ENCODE measurements at regions not wholly inside any gene's neighbourhood (a gene's known extent, or its start where the extent isn't known, plus 50 kb on each side); places are given as distances from the start of the nearest gene placed in this dataset.

DNA sequence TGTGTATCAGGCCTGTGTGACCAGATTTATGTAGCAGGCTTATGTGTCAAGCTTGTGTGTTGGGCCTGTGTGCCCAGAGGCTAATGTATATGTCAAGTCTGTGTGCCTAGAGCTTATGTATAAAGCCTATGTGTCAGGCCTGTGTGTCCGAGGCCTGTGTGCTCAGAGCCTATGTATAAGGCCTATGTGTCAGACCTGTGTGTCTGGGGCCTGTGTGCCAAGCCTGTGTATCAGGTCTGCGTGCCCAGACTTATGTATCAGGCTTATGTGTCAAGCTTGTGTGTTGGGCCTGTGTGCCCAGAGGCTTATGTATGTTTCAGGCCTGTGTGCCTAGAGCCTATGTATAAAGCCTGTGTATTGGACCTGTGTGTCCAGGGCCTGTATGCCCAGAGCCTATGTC, 249.3 kb upstream of the AVPR1A start:
- no peaks in the 10 kb centered on the region for H3K4me1 Mint-ChIP-seq
- Histone ChIP-seq H3K9me3 (ENCODE audit: control extremely low read depth in 1 of 3, control insufficient read depth in 2 of 3, insufficient read depth in 1 of 3, low read length in 2 of 3) (peaks cover 0 to 6% (median 1%) of the 10 kb centered on the region in 3 donors), H3K9ac (ENCODE audit: low read length) (no peak overlapping the region), H3K27me3 (replicated peaks in 1 of 4; ENCODE audit: control extremely low read depth in 1 of 4, control insufficient read depth in 3 of 4, insufficient read depth in 4 of 4, low read length in 3 of 4) (no peaks in the 10 kb centered on the region), H3K79me2 (ENCODE audit: control insufficient read depth, insufficient read depth, low read length) (no peaks in the 10 kb centered on the region), H3K36me3 (replicated peaks in 1 of 2; ENCODE audit: control extremely low read depth in 1 of 2, control insufficient read depth in 1 of 2, extremely low read depth in 1 of 2, insufficient read depth in 2 of 2, low read length in 1 of 2) (no peaks in the 10 kb centered on the region), H3K27ac (ENCODE audit: low read length in 2 of 2) (no peak overlapping the region), H3K4me3 (ENCODE audit: control extremely low read depth in 1 of 5, extremely low read depth in 1 of 5, insufficient read depth in 1 of 5, low read depth in 2 of 5, low read length in 4 of 5) (no peak overlapping the region), H3K4me1 (ENCODE audit: control insufficient read depth in 2 of 2, insufficient read depth in 2 of 2, low read length in 2 of 2) (no peaks in the 10 kb centered on the region), H2AFZ (ENCODE audit: insufficient read depth, low read depth, low read length, poor library complexity, severe bottlenecking) (no peak overlapping the region), H4K20me1 (ENCODE audit: control insufficient read depth, insufficient read depth, low read length, poor library complexity, severe bottlenecking) (no peaks in the 10 kb centered on the region), H3K4me2 (replicated peaks; ENCODE audit: low read depth, low read length, poor library complexity, severe bottlenecking) (no peak overlapping the region)
- CTCF ChIA-PET, result no interaction called here
- WGBS (ENCODE audit: insufficient coverage), result 90% methylated on average over 2 of the region's 2 CpGs
- DNase-seq (no peak), ATAC-seq (ENCODE audit: low read depth) (no peak)
- intact Hi-C loops (cut with micrococcal nuclease), result no loop called here
- POLR2A ChIA-PET, result no interaction called here
- TF ChIP-seq, protein P1, sequence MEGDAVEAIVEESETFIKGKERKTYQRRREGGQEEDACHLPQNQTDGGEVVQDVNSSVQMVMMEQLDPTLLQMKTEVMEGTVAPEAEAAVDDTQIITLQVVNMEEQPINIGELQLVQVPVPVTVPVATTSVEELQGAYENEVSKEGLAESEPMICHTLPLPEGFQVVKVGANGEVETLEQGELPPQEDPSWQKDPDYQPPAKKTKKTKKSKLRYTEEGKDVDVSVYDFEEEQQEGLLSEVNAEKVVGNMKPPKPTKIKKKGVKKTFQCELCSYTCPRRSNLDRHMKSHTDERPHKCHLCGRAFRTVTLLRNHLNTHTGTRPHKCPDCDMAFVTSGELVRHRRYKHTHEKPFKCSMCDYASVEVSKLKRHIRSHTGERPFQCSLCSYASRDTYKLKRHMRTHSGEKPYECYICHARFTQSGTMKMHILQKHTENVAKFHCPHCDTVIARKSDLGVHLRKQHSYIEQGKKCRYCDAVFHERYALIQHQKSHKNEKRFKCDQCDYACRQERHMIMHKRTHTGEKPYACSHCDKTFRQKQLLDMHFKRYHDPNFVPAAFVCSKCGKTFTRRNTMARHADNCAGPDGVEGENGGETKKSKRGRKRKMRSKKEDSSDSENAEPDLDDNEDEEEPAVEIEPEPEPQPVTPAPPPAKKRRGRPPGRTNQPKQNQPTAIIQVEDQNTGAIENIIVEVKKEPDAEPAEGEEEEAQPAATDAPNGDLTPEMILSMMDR (IDR thresholded peaks at IDR 0.05), result no peak
- TF ChIP-seq EZH2 (IDR thresholded peaks at IDR 0.05; ENCODE audit: borderline replicate concordance, insufficient read depth, low read depth, low read length, poor library complexity, severe bottlenecking), result no peak
- H3K9me3 Mint-ChIP-seq (ENCODE audit: insufficient read depth), result peaks cover 3% of the 10 kb centered on the region
- H3K4me3 Mint-ChIP-seq, result no peak overlapping the region
- no peak overlapping the region for H3K27ac Mint-ChIP-seq
- H3K27me3 Mint-ChIP-seq, result no peaks in the 10 kb centered on the region

GRCh38 chr12:63397807-63398206, 246.8 kb upstream of the AVPR1A start:
- POLR2A ChIA-PET, result no interaction called here
- intact Hi-C loops (cut with micrococcal nuclease), result no loop called here
- Mint-ChIP-seq H3K4me3 (no peak overlapping the region), H3K27ac (no peak overlapping the region), H3K4me1 (no peaks in the 10 kb centered on the region), H3K9me3 (ENCODE audit: insufficient read depth) (peaks cover 3% of the 10 kb centered on the region), H3K27me3 (no peaks in the 10 kb centered on the region)
- CTCF ChIA-PET, result no interaction called here
- Histone ChIP-seq H3K27me3 (replicated peaks in 1 of 4; ENCODE audit: control extremely low read depth in 1 of 4, control insufficient read depth in 3 of 4, insufficient read depth in 4 of 4, low read length in 3 of 4) (no peaks in the 10 kb centered on the region), H3K9ac (ENCODE audit: low read length) (no peak overlapping the region), H3K36me3 (replicated peaks in 1 of 2; ENCODE audit: control extremely low read depth in 1 of 2, control insufficient read depth in 1 of 2, extremely low read depth in 1 of 2, insufficient read depth in 2 of 2, low read length in 1 of 2) (no peaks in the 10 kb centered on the region), H4K20me1 (ENCODE audit: control insufficient read depth, insufficient read depth, low read length, poor library complexity, severe bottlenecking) (no peaks in the 10 kb centered on the region), H3K79me2 (ENCODE audit: control insufficient read depth, insufficient read depth, low read length) (no peaks in the 10 kb centered on the region), H3K4me3 (ENCODE audit: control extremely low read depth in 1 of 5, extremely low read depth in 1 of 5, insufficient read depth in 1 of 5, low read depth in 2 of 5, low read length in 4 of 5) (no peak overlapping the region), H3K4me2 (replicated peaks; ENCODE audit: low read depth, low read length, poor library complexity, severe bottlenecking) (no peak overlapping the region), H2AFZ (ENCODE audit: insufficient read depth, low read depth, low read length, poor library complexity, severe bottlenecking) (no peak overlapping the region), H3K9me3 (ENCODE audit: control extremely low read depth in 1 of 3, control insufficient read depth in 2 of 3, insufficient read depth in 1 of 3, low read length in 2 of 3) (peaks cover 0 to 6% (median 1%) of the 10 kb centered on the region in 3 donors), H3K4me1 (ENCODE audit: control insufficient read depth in 2 of 2, insufficient read depth in 2 of 2, low read length in 2 of 2) (no peaks in the 10 kb centered on the region), H3K27ac (ENCODE audit: low read length in 2 of 2) (no peak overlapping the region)
- ATAC-seq (ENCODE audit: low read depth), result no peak
- TF ChIP-seq EZH2 (IDR thresholded peaks at IDR 0.05; ENCODE audit: borderline replicate concordance, insufficient read depth, low read depth, low read length, poor library complexity, severe bottlenecking), result no peak
- TF ChIP-seq, protein P1 (IDR thresholded peaks at IDR 0.05), result no peak
- WGBS (ENCODE audit: insufficient coverage), result 96% methylated on average over 4 of the region's 4 CpGs
- DNase-seq, result no peak

All from B cell (primary cell).